ENCODE measurements at regions not wholly inside any gene's neighbourhood (a gene's known extent, or its start where the extent isn't known, plus 50 kb on each side); places are given as distances from the start of the nearest gene placed in this dataset.
"Not testable (repeated sequence)": the region's sequence is repeated elsewhere in the genome, so short reads cannot be mapped to it uniquely, and the experiment has no call there.

GRCh38 chr13:30065181-30065580 lies 214.8 kb upstream of the UBL3 start:
- no peak for DNase-seq (ENCODE audit: low spot score)

GRCh38 chr13:30063892-30064291 lies 213.5 kb upstream of the UBL3 start:
- DNase-seq (ENCODE audit: low spot score), result no peak

- no peak for DNase-seq (ENCODE audit: low spot score)
Observed at GRCh38 chr13:30061217-30061616, 210.8 kb upstream of the UBL3 start.

GRCh38 chr13:30058429-30058828 lies 208.0 kb upstream of the UBL3 start:
- DNase-seq (ENCODE audit: low spot score), result no peak

- not testable (repeated sequence) for DNase-seq (ENCODE audit: low spot score)
Observed at GRCh38 chr13:30054546-30054945, 204.1 kb upstream of the UBL3 start.

DNA sequence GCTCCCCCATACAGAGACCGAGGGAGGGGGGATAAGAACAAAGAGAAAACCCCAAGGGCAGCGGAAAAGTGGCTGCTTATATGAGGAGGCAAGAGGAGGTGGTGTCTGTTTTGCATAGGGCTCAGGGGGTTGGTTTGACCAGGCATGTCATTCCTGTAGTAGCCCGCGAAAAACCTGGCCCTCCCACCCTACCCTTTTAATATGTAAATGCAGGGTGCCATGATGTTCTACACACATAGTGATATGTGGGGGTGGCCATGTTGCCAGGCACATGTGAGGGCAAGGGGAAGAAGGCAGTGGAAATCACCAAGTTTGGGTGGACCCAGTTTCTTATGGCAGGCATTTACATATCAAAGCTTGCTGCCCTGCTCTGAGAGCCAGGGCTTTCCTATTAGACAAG lies 203.5 kb upstream of the UBL3 start:
- no peak for DNase-seq (ENCODE audit: low spot score)

- no peak for DNase-seq (ENCODE audit: low spot score)
Observed at GRCh38 chr13:30052120-30052519, 201.7 kb upstream of the UBL3 start.

GRCh38 chr13:30051531-30052060 lies 201.2 kb upstream of the UBL3 start:
- no peak for DNase-seq (ENCODE audit: low spot score)

- no peak for DNase-seq (ENCODE audit: low spot score)
Observed at GRCh38 chr13:30049692-30050091, 199.3 kb upstream of the UBL3 start.

GRCh38 chr13:30047154-30047874 lies 196.9 kb upstream of the UBL3 start:
- DNase-seq (ENCODE audit: low spot score), result no peak

DNA sequence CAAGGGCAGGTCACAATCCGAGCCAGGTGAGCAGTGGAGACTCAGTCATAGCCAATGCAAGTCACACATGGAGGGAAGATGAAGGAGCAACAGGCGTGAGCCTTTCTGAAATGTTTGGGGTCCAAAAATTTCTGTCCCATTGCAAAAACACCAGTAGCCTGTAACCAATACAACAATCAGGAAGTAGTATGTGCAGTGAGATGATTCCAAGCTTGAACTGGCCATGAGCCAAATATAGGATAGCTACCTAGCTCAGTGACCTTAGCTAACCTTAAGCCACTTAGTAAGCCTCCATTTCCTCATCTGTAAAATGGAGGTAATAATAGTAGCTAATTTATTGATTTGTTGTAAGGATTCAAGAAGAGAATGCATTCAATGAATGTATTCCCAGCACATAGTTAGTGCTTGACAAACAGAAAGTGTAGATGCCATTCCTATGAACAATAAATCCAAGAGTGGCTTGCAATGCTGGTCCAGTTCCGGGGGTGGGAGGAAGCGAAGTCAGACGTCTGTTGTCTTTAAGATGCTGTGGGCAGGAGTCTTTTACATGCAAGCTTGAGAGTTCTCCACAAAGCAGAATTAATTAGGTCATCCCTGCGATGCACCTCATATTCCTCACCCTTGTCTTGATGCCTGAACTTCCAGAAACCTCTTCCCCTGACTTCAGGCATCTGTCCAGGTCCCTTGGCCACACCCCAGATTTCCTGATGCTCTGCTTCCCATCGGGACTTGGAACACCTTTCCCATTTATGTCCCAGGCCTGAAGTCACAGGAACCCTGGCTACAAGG lies 195.7 kb upstream of the UBL3 start:
- DNase-seq (ENCODE audit: low spot score), result no peak

DNA sequence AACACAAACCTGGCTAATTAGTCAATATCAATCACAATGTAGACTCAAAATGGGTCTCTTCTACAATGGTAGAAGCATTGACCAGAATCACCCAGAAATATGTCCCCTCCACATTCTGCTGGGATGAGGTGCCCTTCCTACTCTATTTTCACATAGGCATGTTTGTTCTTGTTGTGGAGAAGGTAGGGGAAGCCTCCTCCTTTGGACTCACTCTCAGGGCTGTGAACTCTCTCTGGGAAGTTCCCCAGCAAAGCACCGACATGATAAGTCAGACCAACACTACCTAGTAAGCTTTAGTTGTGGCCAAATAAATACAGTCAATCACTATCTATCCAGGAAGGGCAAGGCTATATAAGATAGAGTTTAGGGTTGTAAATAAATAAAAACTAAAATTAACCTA lies 194.5 kb upstream of the UBL3 start:
- no peak for DNase-seq (ENCODE audit: low spot score)

GRCh38 chr13:30043631-30043925 lies 193.2 kb upstream of the UBL3 start:
- no peak for DNase-seq (ENCODE audit: low spot score)

GRCh38 chr13:30042891-30043630 lies 192.6 kb upstream of the UBL3 start:
- no peak for DNase-seq (ENCODE audit: low spot score)

GRCh38 chr13:30042272-30042671 lies 191.9 kb upstream of the UBL3 start:
- no peak for DNase-seq (ENCODE audit: low spot score)

GRCh38 chr13:30039511-30039911 lies 189.1 kb upstream of the UBL3 start:
- no peak for DNase-seq (ENCODE audit: low spot score)

DNA sequence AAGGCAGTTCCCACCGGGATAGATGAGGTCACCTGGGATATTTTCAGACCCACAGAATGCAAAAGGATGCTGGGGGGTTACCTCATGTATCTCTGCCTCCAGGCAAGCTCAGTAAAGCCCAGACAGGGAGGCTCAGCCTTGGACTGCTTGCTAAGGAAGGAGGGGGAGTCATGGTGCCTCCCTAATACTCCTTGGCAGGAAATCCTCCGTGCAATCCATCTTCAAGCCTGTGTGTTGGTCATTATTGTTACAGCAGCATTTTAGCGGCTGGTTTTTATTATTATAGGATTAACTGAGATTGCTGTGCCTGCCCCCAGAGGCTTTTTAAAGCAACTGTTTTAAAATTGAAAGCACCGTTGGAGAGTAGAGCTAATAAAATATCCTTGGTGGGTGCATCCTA lies 188.5 kb upstream of the UBL3 start:
- DNase-seq (ENCODE audit: low spot score), result no peak

- DNase-seq (ENCODE audit: low spot score), result no peak
Observed at GRCh38 chr13:30037766-30038165, 187.3 kb upstream of the UBL3 start.

- no peak for DNase-seq (ENCODE audit: low spot score)
Observed at GRCh38 chr13:30037306-30037705, 186.9 kb upstream of the UBL3 start.

- DNase-seq (ENCODE audit: low spot score), result no peak
Observed at GRCh38 chr13:30034458-30034795, 184.0 kb upstream of the UBL3 start.

DNA sequence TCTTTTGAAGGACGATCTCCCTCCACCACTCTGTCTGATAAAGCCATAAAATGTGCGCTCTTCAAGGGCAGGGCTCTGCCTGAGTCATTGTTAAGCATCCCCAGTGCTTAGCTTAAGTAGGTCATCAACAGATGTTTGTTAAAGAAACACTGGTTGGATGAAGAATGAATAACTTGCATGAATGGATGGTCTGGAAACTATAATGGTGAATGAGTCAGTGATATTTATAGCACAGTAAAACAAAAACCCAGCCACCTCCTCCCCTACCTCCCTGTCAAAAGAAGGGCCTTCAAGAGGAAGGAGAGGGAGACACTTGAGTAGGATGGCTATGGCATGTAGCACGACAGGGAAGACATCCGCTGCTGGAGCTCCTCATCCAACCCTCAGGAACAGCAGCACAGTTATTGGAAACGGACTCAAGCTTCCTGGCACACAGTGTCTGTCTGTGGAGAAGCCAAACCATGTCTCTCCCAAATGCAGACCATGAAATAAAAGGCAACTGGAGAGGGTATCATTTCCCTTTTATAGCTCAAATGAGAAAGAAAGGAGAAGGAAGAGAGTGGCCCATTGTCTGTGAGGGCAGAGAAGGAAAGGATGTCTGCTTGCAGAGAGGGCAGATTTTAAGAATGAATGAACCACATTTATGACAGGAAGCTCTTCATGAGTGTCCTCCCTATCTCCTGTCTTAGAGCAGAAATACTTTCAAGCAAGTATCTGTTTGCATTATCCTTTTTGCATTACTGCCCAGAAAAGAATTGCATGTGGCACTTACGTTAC lies 183.5 kb upstream of the UBL3 start:
- no peak for DNase-seq (ENCODE audit: low spot score)

- no peak for DNase-seq (ENCODE audit: low spot score)
Observed at GRCh38 chr13:30032263-30032662, 181.8 kb upstream of the UBL3 start.

All from ureter (tissue), 1 donor.